ENCODE measurements at regions not wholly inside any gene's neighbourhood (a gene's known extent, or its start where the extent isn't known, plus 50 kb on each side); places are given as distances from the start of the nearest gene placed in this dataset.
A peak's percentile ranks its signal among the peaks of the same experiment; 100 is the strongest.

- peak; percentile 37 to 42 for DNase-seq
Observed at GRCh38 chr7:13159467-13160184, 472.2 kb downstream of the ARL4A start.

- no peak for DNase-seq
Observed at GRCh38 chr7:13161125-13161524, 473.7 kb downstream of the ARL4A start.

- no peak for DNase-seq
Observed at GRCh38 chr7:13165854-13166253, 478.4 kb downstream of the ARL4A start.

GRCh38 chr7:13166801-13167200 is 479.4 kb downstream of the ARL4A start:
- no peak for DNase-seq

- DNase-seq: no peak
Observed at GRCh38 chr7:13169356-13169755, 481.9 kb downstream of the ARL4A start.

- no peak for DNase-seq
Observed at GRCh38 chr7:13174991-13175390, 487.6 kb downstream of the ARL4A start.

- DNase-seq: no peak
Observed at GRCh38 chr7:13179011-13179582, 491.7 kb downstream of the ARL4A start.

- no peak for DNase-seq
Observed at GRCh38 chr7:13179775-13180523, 492.5 kb downstream of the ARL4A start.

GRCh38 chr7:13181216-13181615 is 493.8 kb downstream of the ARL4A start:
- DNase-seq: no peak

GRCh38 chr7:13185139-13185538 is 497.7 kb downstream of the ARL4A start:
- no peak for DNase-seq

GRCh38 chr7:13188236-13188805 is 500.9 kb downstream of the ARL4A start:
- no peak for DNase-seq

- DNase-seq: no peak
Observed at GRCh38 chr7:13188922-13189321, 501.5 kb downstream of the ARL4A start.

- DNase-seq: no peak
Observed at GRCh38 chr7:13189668-13190067, 502.2 kb downstream of the ARL4A start.

GRCh38 chr7:13197501-13197900 is 510.1 kb downstream of the ARL4A start:
- no peak for DNase-seq

- DNase-seq: no peak
Observed at GRCh38 chr7:13198036-13198435, 510.6 kb downstream of the ARL4A start.

GRCh38 chr7:13198727-13199126 is 511.3 kb downstream of the ARL4A start:
- no peak for DNase-seq

GRCh38 chr7:13201628-13202027 is 514.2 kb downstream of the ARL4A start:
- DNase-seq: no peak

GRCh38 chr7:13217768-13218167 is 530.3 kb downstream of the ARL4A start:
- no peak for DNase-seq

- no peak for DNase-seq
Observed at GRCh38 chr7:13225068-13225467, 537.6 kb downstream of the ARL4A start.

GRCh38 chr7:13226385-13226784 is 539.0 kb downstream of the ARL4A start:
- DNase-seq: no peak

GRCh38 chr7:13231216-13231615 is 543.8 kb downstream of the ARL4A start:
- DNase-seq: no peak

GRCh38 chr7:13235436-13235835 is 548.0 kb downstream of the ARL4A start:
- DNase-seq: no peak

- DNase-seq: no peak
Observed at GRCh38 chr7:13236026-13236425, 548.6 kb downstream of the ARL4A start.

- no peak for DNase-seq
Observed at GRCh38 chr7:13240349-13240748, 552.9 kb downstream of the ARL4A start.
